ENCODE measurements at regions not wholly inside any gene's neighbourhood (a gene's known extent, or its start where the extent isn't known, plus 50 kb on each side); places are given as distances from the start of the nearest gene placed in this dataset.
"Not testable (repeated sequence)": the region's sequence is repeated elsewhere in the genome, so short reads cannot be mapped to it uniquely, and the experiment has no call there.

DNA sequence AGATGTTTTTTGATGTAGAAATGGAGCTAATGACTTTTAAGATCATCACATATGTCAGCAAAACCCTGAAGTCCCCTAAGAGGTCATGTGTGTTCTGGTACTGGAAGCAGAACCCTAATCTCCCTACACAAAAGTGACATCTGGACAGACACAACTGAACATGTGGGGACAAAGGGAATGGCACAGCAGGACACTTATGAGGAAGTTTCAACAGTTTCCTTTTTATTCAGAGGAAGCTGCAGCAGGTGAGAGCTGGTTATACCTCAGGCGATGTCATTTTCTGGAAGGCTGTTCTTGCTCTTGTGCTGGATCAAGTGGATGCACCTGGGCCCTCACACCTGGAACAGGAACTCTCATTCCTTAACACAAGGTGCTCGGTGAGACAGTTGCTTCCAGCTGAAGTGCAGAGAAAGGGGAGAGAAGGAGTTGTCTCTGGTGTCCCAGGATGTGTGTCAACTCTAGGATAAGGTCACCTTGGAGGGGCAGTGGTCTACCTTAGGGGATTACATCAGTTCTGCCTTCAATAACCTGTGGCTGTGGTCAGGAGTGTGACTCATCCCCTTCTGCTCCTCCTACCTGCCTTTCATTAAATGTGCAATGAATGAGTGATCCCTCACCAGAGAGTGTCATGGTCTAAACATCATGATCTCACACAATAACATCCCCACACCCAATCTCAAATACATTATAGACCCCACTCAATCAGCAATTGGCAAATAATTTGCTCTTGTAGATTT, 463.4 kb downstream of the TMEM121 start:
- Histone ChIP-seq H3K4me2 (ENCODE audit: low read depth, low read length) (no peak overlapping the region), H3K4me1 (ENCODE audit: insufficient read depth, low read length) (no peaks in the 10 kb centered on the region), H3K4me3 (replicated peaks in 1 of 3; ENCODE audit: insufficient read depth in 1 of 3, low read depth in 2 of 3, low read length in 3 of 3) (no peak overlapping the region), H3K27me3 (ENCODE audit: control insufficient read depth in 1 of 2, insufficient read depth in 2 of 2, low read length in 2 of 2) (no peaks in the 10 kb centered on the region; a peak in 1 of 5 replicates), H3K79me2 (ENCODE audit: insufficient read depth, low read length) (no peaks in the 10 kb centered on the region), H3K9ac (ENCODE audit: insufficient read depth, low read depth, low read length) (no peak overlapping the region), H2AFZ (ENCODE audit: low read length) (no peak overlapping the region), H3K9me3 (ENCODE audit: low read length) (no peaks in the 10 kb centered on the region), H3K27ac (ENCODE audit: extremely low read length, insufficient read depth, low read length) (no peak overlapping the region), H3K36me3 (replicated peaks in 1 of 2; ENCODE audit: control insufficient read depth in 1 of 2, insufficient read depth in 2 of 2, low read length in 2 of 2) (no peaks in the 10 kb centered on the region), H4K20me1 (ENCODE audit: insufficient read depth, low read length) (no peaks in the 10 kb centered on the region)
- ChIA-PET CTCF (ENCODE audit: low intra/inter-chr PET ratio, low total read pairs) (no interaction called here), POLR2A (no interaction called here)
- BruUV-seq (replicated peaks) = no TSS peak
- in situ Hi-C loops (cut with HindIII; ENCODE audit: extremely low pct_ligation_motif_present, low pct_unique_long_range_greater_than_20kb) = no loop called here
- intact Hi-C loops (cut with micrococcal nuclease; ENCODE audit: unreplicated experiment) = no loop called here
- TF ChIP-seq, protein P1, sequence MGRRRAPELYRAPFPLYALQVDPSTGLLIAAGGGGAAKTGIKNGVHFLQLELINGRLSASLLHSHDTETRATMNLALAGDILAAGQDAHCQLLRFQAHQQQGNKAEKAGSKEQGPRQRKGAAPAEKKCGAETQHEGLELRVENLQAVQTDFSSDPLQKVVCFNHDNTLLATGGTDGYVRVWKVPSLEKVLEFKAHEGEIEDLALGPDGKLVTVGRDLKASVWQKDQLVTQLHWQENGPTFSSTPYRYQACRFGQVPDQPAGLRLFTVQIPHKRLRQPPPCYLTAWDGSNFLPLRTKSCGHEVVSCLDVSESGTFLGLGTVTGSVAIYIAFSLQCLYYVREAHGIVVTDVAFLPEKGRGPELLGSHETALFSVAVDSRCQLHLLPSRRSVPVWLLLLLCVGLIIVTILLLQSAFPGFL (CRISPR knock-in tag; IDR thresholded peaks at IDR 0.05) = no peak
- TF ChIP-seq MED1 (CRISPR knock-in tag; IDR thresholded peaks at IDR 0.05) (no peak), FOSL2 (CRISPR knock-in tag; IDR thresholded peaks at IDR 0.05) (0 out of 2 replicates have a peak, but pooled peaks have one; percentile 11)
- ATAC-seq (no peak), FAIRE-seq (no peak), DNase-seq (ENCODE audit: low spot score) (no peak)
- 0% methylated on average over 2 of the region's 2 CpGs for WGBS (ENCODE audit: low lambda C conversion rate)

DNA sequence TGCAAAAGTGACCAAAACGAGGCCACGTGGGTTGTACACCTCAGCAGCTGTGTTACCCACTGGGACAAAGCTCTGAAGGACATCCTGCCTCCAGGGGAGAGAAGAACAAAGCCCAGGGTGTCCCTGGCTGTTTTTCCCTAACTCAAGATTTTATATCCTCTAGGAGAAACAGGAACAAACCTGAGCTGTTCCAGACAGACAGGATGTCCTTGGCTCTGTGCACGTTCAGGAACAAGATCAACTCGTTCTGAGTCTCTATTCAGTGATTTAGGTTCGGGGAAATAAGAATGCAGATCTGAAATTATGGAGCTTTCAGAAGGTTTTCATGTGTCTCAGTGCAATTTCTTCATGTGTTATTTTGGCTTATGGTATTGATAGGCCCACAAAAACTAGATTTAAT, 465.3 kb downstream of the TMEM121 start:
- ATAC-seq; H3K4me2 ChIP-seq (ENCODE audit: low read depth, low read length); BruUV-seq (replicated peaks); H3K9ac ChIP-seq (ENCODE audit: insufficient read depth, low read depth, low read length); H4K20me1 ChIP-seq (ENCODE audit: insufficient read depth, low read length); H3K27me3 ChIP-seq (ENCODE audit: control insufficient read depth in 1 of 2, insufficient read depth in 2 of 2, low read length in 2 of 2); DNase-seq (ENCODE audit: low spot score); H3K36me3 ChIP-seq (replicated peaks in 1 of 2; ENCODE audit: control insufficient read depth in 1 of 2, insufficient read depth in 2 of 2, low read length in 2 of 2); in situ Hi-C loops (cut with HindIII; ENCODE audit: extremely low pct_ligation_motif_present, low pct_unique_long_range_greater_than_20kb); intact Hi-C loops (cut with micrococcal nuclease; ENCODE audit: unreplicated experiment); H3K9me3 ChIP-seq (ENCODE audit: low read length); H3K4me1 ChIP-seq (ENCODE audit: insufficient read depth, low read length); POLR2A ChIA-PET; H3K79me2 ChIP-seq (ENCODE audit: insufficient read depth, low read length); CTCF ChIA-PET (ENCODE audit: low intra/inter-chr PET ratio, low total read pairs); H2AFZ ChIP-seq (ENCODE audit: low read length); FAIRE-seq; H3K27ac ChIP-seq (ENCODE audit: extremely low read length, insufficient read depth, low read length); H3K4me3 ChIP-seq (replicated peaks in 1 of 3; ENCODE audit: insufficient read depth in 1 of 3, low read depth in 2 of 3, low read length in 3 of 3): not testable (repeated sequence)
- WGBS (ENCODE audit: low lambda C conversion rate) = 2% methylated on average over 3 of the region's 5 CpGs

Data from HepG2 (cell line).